ENCODE measurements at regions not wholly inside any gene's neighbourhood (a gene's known extent, or its start where the extent isn't known, plus 50 kb on each side); places are given as distances from the start of the nearest gene placed in this dataset.

DNA sequence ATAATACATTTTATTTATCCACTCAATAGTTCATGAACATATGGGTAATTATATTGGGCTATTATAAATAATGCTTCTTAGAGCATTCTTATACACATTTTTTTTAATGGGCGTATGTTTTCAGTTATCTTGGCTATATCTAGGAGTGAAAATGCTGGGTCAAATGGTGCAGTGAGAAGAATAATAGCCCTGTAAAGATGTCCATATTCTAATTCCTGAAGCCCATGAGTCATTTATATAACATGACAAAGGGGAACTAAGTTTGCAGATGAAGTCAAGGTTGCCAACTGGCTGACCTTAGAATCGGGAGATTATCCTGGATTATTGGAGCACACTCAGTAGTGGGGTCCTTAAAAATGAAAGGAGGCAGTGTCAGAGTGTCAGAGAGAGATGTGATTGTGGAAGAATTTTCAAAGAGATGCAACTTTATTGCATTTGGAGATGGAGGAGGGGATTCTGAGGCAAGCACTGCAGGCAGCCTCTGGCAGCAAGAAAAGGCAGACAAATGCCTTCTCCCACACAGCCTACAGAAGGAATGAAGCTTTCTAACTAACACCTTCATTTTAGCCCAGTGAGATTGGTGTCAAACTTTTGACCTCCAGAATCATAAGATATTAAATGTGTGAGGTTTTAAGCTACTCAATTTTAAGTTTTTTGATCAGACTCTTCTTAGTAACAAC, 106.1 kb upstream of the HS3ST1 start:
- TF ChIP-seq, protein P1, sequence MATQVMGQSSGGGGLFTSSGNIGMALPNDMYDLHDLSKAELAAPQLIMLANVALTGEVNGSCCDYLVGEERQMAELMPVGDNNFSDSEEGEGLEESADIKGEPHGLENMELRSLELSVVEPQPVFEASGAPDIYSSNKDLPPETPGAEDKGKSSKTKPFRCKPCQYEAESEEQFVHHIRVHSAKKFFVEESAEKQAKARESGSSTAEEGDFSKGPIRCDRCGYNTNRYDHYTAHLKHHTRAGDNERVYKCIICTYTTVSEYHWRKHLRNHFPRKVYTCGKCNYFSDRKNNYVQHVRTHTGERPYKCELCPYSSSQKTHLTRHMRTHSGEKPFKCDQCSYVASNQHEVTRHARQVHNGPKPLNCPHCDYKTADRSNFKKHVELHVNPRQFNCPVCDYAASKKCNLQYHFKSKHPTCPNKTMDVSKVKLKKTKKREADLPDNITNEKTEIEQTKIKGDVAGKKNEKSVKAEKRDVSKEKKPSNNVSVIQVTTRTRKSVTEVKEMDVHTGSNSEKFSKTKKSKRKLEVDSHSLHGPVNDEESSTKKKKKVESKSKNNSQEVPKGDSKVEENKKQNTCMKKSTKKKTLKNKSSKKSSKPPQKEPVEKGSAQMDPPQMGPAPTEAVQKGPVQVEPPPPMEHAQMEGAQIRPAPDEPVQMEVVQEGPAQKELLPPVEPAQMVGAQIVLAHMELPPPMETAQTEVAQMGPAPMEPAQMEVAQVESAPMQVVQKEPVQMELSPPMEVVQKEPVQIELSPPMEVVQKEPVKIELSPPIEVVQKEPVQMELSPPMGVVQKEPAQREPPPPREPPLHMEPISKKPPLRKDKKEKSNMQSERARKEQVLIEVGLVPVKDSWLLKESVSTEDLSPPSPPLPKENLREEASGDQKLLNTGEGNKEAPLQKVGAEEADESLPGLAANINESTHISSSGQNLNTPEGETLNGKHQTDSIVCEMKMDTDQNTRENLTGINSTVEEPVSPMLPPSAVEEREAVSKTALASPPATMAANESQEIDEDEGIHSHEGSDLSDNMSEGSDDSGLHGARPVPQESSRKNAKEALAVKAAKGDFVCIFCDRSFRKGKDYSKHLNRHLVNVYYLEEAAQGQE (IDR thresholded peaks at IDR 0.05), result no peak
- TF ChIP-seq HNF4A (conservative IDR thresholded peaks at IDR 0.05), result no peak
- peaks cover 0 to 4% (median under 1%) of the 10 kb centered on the region in 4 donors for H3K9me3 ChIP-seq (ENCODE audit: control insufficient read depth in 4 of 4, low read length in 3 of 4)
- H3K27ac ChIP-seq (ENCODE audit: low read depth in 1 of 2, low read length in 2 of 2), result no peak overlapping the region
- no peaks in the 10 kb centered on the region for H3K36me3 ChIP-seq (ENCODE audit: control insufficient read depth in 4 of 4, insufficient read depth in 3 of 4, low read depth in 1 of 4, low read length in 3 of 4)
- H3K9ac ChIP-seq (ENCODE audit: low read depth in 1 of 2, low read length in 2 of 2), result no peak overlapping the region
- peaks cover 0 to 4% (median 0%) of the 10 kb centered on the region in 4 donors for H3K27me3 ChIP-seq (ENCODE audit: control insufficient read depth in 4 of 4, insufficient read depth in 4 of 4, low read length in 3 of 4)
- H3K4me1 ChIP-seq (ENCODE audit: control insufficient read depth in 4 of 4, insufficient read depth in 4 of 4, low read length in 3 of 4), result no peaks in the 10 kb centered on the region
- 36% methylated on average over 2 of the region's 2 CpGs for WGBS
- H3K4me3 ChIP-seq (ENCODE audit: low read depth in 1 of 3, low read length in 3 of 3), result no peak overlapping the region
- no peak for DNase-seq (ENCODE audit: low spot score)

DNA sequence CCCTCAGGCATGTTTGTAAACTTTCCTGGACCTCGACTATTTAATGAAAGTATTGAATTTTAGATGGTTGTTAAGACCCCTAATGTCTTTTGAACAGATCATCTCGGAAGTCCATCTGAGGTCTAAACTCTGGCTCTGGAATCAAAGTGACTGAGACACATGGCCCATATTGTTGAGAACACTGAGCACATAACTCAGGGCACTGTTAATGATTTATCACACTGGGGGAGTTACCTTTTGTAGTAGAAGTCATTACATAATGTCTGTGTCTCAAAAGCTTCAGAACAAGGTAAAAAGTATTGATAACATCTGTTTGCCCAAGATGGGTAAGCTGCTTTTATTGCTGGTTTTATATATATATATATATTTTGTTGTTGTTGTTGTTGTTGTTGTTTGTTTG, 103.4 kb upstream of the HS3ST1 start:
- Histone ChIP-seq H3K9ac (ENCODE audit: low read depth in 1 of 2, low read length in 2 of 2) (no peak overlapping the region), H3K4me3 (ENCODE audit: low read depth in 1 of 3, low read length in 3 of 3) (no peak overlapping the region), H3K27me3 (ENCODE audit: control insufficient read depth in 4 of 4, insufficient read depth in 4 of 4, low read length in 3 of 4) (peaks cover 0 to 4% (median 0%) of the 10 kb centered on the region in 4 donors), H3K4me1 (ENCODE audit: control insufficient read depth in 4 of 4, insufficient read depth in 4 of 4, low read length in 3 of 4) (no peaks in the 10 kb centered on the region), H3K27ac (ENCODE audit: low read depth in 1 of 2, low read length in 2 of 2) (no peak overlapping the region), H3K36me3 (ENCODE audit: control insufficient read depth in 4 of 4, insufficient read depth in 3 of 4, low read depth in 1 of 4, low read length in 3 of 4) (no peaks in the 10 kb centered on the region), H3K9me3 (ENCODE audit: control insufficient read depth in 4 of 4, low read length in 3 of 4) (peaks cover 0 to 4% (median under 1%) of the 10 kb centered on the region in 4 donors)
- TF ChIP-seq, protein P2, sequence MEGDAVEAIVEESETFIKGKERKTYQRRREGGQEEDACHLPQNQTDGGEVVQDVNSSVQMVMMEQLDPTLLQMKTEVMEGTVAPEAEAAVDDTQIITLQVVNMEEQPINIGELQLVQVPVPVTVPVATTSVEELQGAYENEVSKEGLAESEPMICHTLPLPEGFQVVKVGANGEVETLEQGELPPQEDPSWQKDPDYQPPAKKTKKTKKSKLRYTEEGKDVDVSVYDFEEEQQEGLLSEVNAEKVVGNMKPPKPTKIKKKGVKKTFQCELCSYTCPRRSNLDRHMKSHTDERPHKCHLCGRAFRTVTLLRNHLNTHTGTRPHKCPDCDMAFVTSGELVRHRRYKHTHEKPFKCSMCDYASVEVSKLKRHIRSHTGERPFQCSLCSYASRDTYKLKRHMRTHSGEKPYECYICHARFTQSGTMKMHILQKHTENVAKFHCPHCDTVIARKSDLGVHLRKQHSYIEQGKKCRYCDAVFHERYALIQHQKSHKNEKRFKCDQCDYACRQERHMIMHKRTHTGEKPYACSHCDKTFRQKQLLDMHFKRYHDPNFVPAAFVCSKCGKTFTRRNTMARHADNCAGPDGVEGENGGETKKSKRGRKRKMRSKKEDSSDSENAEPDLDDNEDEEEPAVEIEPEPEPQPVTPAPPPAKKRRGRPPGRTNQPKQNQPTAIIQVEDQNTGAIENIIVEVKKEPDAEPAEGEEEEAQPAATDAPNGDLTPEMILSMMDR (IDR thresholded peaks at IDR 0.05; ENCODE audit: low read depth, low read length, missing input control), result no peak
- TF ChIP-seq NR2F2 (IDR thresholded peaks at IDR 0.05), result no peak
- TF ChIP-seq FOXA1 (IDR thresholded peaks at IDR 0.05), result no peak
- TF ChIP-seq FOXA2 (IDR thresholded peaks at IDR 0.05), result no peak
- no peak for TF ChIP-seq EGR1 (IDR thresholded peaks at IDR 0.05; ENCODE audit: low read depth in 2 of 2)
- no peak for TF ChIP-seq RXRA (IDR thresholded peaks at IDR 0.05)
- no peak for TF ChIP-seq TAF1 (conservative IDR thresholded peaks at IDR 0.05)
- TF ChIP-seq, protein P3, sequence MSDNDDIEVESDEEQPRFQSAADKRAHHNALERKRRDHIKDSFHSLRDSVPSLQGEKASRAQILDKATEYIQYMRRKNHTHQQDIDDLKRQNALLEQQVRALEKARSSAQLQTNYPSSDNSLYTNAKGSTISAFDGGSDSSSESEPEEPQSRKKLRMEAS (IDR thresholded peaks at IDR 0.05), result no peak
- no peak for TF ChIP-seq RAD21 (IDR thresholded peaks at IDR 0.05)
- TF ChIP-seq, protein P1 (IDR thresholded peaks at IDR 0.05), result no peak
- no peak for TF ChIP-seq SP1 (IDR thresholded peaks at IDR 0.05)
- no peak for TF ChIP-seq JUND (IDR thresholded peaks at IDR 0.05)
- DNase-seq (ENCODE audit: low spot score), result no peak
- 71% methylated on average over 2 of the region's 2 CpGs for WGBS
